ENCODE measurements at regions not wholly inside any gene's neighbourhood (a gene's known extent, or its start where the extent isn't known, plus 50 kb on each side); places are given as distances from the start of the nearest gene placed in this dataset.

GRCh38 chr5:124514956-124515355, 231.5 kb downstream of the ZNF608 start:
- TF ChIP-seq CTCF (IDR thresholded peaks at IDR 0.05; ENCODE audit: low read depth, low read length, missing input control): no peak
- TF ChIP-seq ATF3 (IDR thresholded peaks at IDR 0.05): no peak
- TF ChIP-seq HNF4G (IDR thresholded peaks at IDR 0.05): no peak
- TF ChIP-seq GABPA (IDR thresholded peaks at IDR 0.05 in 1 of 2, conservative IDR thresholded peaks at IDR 0.05 in 1 of 2): no peak
- no peak for TF ChIP-seq REST (IDR thresholded peaks at IDR 0.05)
- no peak for TF ChIP-seq MAX (IDR thresholded peaks at IDR 0.05)
- TF ChIP-seq RAD21 (IDR thresholded peaks at IDR 0.05): no peak
- no peak for TF ChIP-seq NR2F2 (IDR thresholded peaks at IDR 0.05)
